Thoracic aorta (tissue), 2 donors: ENCODE measurements at regions not wholly inside any gene's neighbourhood (a gene's known extent, or its start where the extent isn't known, plus 50 kb on each side); places are given as distances from the start of the nearest gene placed in this dataset.

ENCODE experiments used
- ATAC-seq: fragments of 150-250 bp; one replicate; pipeline ENCODE4 v1.8.0; 2017; ENCODE audit warnings: low read depth; ENCODE audit not compliant: insufficient number of reproducible peaks, low FRiP score
- DNase-seq: peaks from one replicate; pipeline ENCODE4 v3.0.0-alpha.2; 2020; ENCODE audit warnings: low spot score
- H3K27ac ChIP-seq, 2 donors: fragments of 200-600 bp; sonication (generic); 1 replicate in 1 of 2; 2 replicates in 1 of 2; pipeline ENCODE4 v1.5.1; 2016; ENCODE audit warnings: mild to moderate bottlenecking in 2 of 2, moderate library complexity in 2 of 2
- H3K27me3 ChIP-seq: fragments of 200-600 bp; sonication (generic); replicated peaks from 2 replicates; pipeline ENCODE4 v1.6.0; 2016; ENCODE audit warnings: mild to moderate bottlenecking; ENCODE audit not compliant: insufficient read depth
- H3K36me3 ChIP-seq: fragments of 200-600 bp; sonication (generic); one replicate; pipeline ENCODE4 v1.5.1; 2016
- H3K4me1 ChIP-seq, 2 donors: fragments of 200-600 bp; sonication (generic); 1 replicate in 1 of 2; 2 replicates in 1 of 2; pipeline versions ENCODE4 v1.5.1 to v1.6.0; 2016; ENCODE audit warnings: low read depth in 2 of 2, mild to moderate bottlenecking in 1 of 2; ENCODE audit not compliant: control insufficient read depth in 1 of 2
- H3K4me3 ChIP-seq: fragments of 200-600 bp; sonication (generic); 2 replicates; pipeline ENCODE4 v1.5.1; 2016; ENCODE audit warnings: mild to moderate bottlenecking
- H3K9me3 ChIP-seq: fragments of 200-600 bp; sonication (generic); 2 replicates; pipeline ENCODE4 v1.5.1; 2016
- TF ChIP-seq, protein P1 (sequence below): fragments of 200-600 bp; sonication (generic); IDR thresholded peaks from one replicate; pipeline ENCODE4 v1.5.1; 2019; ENCODE audit warnings: antibody characterized with exemption

DNA sequence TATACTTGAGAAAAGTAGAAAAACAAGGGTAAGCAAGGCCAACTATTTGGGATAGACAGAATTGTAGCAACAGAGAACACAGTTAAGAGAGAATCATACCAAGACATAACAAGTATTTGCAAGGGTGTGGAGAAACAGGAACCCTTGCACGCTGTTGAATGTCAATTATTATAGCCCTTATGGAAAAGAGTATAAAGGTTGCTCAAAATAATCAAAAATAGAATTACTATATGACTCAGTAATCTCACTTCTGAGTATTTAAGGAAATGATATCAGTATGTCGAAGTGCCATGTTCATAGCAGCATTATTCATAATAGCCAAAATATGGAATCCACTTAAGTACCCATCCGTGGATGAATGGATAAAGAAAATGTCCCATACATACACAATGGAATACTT, 193.3 kb downstream of the PHLDA1 start:
- Histone ChIP-seq H3K9me3 (no peaks in the 10 kb centered on the region), H3K4me3 (no peak overlapping the region), H3K4me1 (no peaks in the 10 kb centered on the region), H3K27ac (no peak overlapping the region), H3K36me3 (no peaks in the 10 kb centered on the region), H3K27me3 (no peaks in the 10 kb centered on the region)
- DNase-seq (no peak), ATAC-seq (no peak)
- TF ChIP-seq, protein P1, sequence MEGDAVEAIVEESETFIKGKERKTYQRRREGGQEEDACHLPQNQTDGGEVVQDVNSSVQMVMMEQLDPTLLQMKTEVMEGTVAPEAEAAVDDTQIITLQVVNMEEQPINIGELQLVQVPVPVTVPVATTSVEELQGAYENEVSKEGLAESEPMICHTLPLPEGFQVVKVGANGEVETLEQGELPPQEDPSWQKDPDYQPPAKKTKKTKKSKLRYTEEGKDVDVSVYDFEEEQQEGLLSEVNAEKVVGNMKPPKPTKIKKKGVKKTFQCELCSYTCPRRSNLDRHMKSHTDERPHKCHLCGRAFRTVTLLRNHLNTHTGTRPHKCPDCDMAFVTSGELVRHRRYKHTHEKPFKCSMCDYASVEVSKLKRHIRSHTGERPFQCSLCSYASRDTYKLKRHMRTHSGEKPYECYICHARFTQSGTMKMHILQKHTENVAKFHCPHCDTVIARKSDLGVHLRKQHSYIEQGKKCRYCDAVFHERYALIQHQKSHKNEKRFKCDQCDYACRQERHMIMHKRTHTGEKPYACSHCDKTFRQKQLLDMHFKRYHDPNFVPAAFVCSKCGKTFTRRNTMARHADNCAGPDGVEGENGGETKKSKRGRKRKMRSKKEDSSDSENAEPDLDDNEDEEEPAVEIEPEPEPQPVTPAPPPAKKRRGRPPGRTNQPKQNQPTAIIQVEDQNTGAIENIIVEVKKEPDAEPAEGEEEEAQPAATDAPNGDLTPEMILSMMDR = no peak

DNA sequence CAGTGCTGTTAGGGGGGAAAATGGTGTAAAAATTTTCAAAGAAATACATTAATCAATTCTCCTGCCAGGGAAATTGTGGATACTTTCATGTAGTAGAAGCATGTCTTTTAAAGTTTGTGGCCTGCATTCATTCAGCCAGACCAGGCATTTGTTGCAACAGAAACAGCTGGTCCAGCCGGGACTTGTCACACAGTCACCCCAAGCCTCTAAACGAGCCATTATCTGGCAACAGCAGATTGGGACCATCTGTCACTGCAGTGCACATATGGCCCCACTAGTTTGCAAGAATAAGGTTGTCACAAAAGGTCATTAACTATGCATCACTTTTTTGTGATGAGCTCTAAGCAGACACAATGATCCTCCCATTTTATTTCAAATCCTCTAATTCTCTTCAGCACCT, 193.9 kb downstream of the PHLDA1 start:
- no peak for ATAC-seq
- TF ChIP-seq, protein P1 = no peak
- no peaks in the 10 kb centered on the region for H3K36me3 ChIP-seq
- no peak for DNase-seq
- H3K4me1 ChIP-seq = no peaks in the 10 kb centered on the region
- H3K9me3 ChIP-seq = no peaks in the 10 kb centered on the region
- no peak overlapping the region for H3K4me3 ChIP-seq
- H3K27ac ChIP-seq = no peak overlapping the region
- H3K27me3 ChIP-seq = no peaks in the 10 kb centered on the region

DNA sequence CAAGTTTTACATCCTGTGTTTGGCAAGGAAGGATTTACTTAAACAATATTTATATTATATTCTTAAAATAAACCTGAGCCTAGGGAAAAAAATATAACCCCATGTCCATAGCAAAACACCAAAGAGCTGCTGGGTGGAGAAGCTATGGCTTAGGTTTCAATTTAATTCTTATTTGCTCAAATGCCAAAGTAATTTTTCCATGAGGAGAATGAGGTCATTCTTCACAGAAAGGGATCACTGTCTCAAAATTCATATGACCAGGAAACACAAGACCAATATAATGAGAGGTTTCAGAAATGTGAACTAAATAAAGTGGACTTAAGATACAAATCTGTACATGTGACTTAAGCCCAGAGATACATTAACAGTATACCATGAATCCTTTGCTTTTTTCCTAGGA, 195.0 kb downstream of the PHLDA1 start:
- DNase-seq (no peak), ATAC-seq (no peak)
- no peak overlapping the region for H3K4me3 ChIP-seq
- H3K9me3 ChIP-seq = no peaks in the 10 kb centered on the region
- H3K27me3 ChIP-seq = no peaks in the 10 kb centered on the region
- TF ChIP-seq, protein P1 = no peak
- H3K4me1 ChIP-seq = no peaks in the 10 kb centered on the region
- no peaks in the 10 kb centered on the region for H3K36me3 ChIP-seq
- no peak overlapping the region for H3K27ac ChIP-seq

DNA sequence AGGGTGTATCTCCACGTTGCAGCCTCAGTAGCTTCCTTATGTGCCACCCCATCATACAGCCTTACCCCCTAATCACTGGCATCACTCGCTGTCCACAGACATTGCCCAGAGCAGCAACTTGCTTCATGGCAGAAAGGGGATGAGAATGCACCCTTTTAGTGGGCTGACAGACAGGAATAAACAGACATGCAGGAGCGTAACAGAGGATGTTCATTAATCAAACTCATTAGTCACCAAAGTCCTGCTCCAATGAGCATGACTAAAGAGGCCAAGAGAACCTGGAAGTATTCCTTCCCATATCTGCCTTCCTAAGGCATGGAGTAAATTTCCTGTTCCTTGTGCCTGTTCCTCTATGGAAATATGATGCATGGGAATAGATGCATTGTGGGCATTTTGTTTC, 197.0 kb downstream of the PHLDA1 start:
- TF ChIP-seq, protein P1 = no peak
- H3K9me3 ChIP-seq = no peaks in the 10 kb centered on the region
- no peaks in the 10 kb centered on the region for H3K27me3 ChIP-seq
- H3K36me3 ChIP-seq = no peaks in the 10 kb centered on the region
- no peak overlapping the region for H3K27ac ChIP-seq
- ATAC-seq = no peak
- H3K4me3 ChIP-seq = no peak overlapping the region
- H3K4me1 ChIP-seq = no peaks in the 10 kb centered on the region
- DNase-seq = no peak

DNA sequence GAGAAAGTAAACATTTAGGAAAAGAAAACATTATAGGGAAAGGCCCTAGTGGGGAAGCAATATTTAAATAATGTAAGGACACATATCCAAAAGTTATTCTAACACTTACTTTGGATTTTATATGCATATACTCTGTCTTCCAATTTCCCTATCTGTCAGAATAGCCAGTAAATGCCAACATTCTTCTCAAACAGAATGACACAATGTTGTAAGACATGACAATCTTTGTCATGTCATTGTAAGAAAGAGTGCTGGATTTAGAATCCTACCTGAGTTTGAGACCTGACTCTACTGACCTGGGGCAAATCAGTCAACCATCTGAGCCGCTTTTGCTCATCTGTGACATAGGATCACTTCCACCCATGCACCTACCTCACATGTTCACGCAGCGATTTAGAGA, 198.3 kb downstream of the PHLDA1 start:
- ATAC-seq = no peak
- H3K27me3 ChIP-seq = no peaks in the 10 kb centered on the region
- no peaks in the 10 kb centered on the region for H3K9me3 ChIP-seq
- no peak overlapping the region for H3K4me3 ChIP-seq
- H3K36me3 ChIP-seq = no peaks in the 10 kb centered on the region
- TF ChIP-seq, protein P1 = no peak
- no peak overlapping the region for H3K27ac ChIP-seq
- H3K4me1 ChIP-seq = no peaks in the 10 kb centered on the region
- no peak for DNase-seq
